IMR-90 (cell line): ENCODE measurements at regions not wholly inside any gene's neighbourhood (a gene's known extent, or its start where the extent isn't known, plus 50 kb on each side); places are given as distances from the start of the nearest gene placed in this dataset.

Source experiments
- CEBPB ChIP-seq: IDR thresholded peaks from 2 replicates; pipeline ENCODE4 v1.6.1; 2012; ENCODE audit warnings: low read depth, low read length, improper control_type of control experiment
- MAZ ChIP-seq: IDR thresholded peaks from 2 replicates; pipeline ENCODE4 v1.6.1; 2012; ENCODE audit warnings: low read depth, mild to moderate bottlenecking, low read length, improper control_type of control experiment, moderate library complexity, borderline replicate concordance
- RAD21 ChIP-seq: IDR thresholded peaks from 2 replicates; pipeline ENCODE4 v1.6.1; 2012; ENCODE audit warnings: low read length, improper control_type of control experiment
- RCOR1 ChIP-seq: IDR thresholded peaks from 2 replicates; pipeline ENCODE4 v1.6.1; 2012; ENCODE audit warnings: mild to moderate bottlenecking, low read length, improper control_type of control experiment; ENCODE audit not compliant: insufficient replicate concordance
- RFX5 ChIP-seq: IDR thresholded peaks from 2 replicates; pipeline ENCODE4 v1.8.0; 2012; ENCODE audit warnings: low read depth, mild to moderate bottlenecking, low read length, moderate library complexity
- TF ChIP-seq, protein P1 (sequence below): conservative IDR thresholded peaks from 2 replicates; pipeline ENCODE4 v1.5.1; 2012; ENCODE audit warnings: mild to moderate bottlenecking, low read depth, low read length, improper control_type of control experiment

DNA sequence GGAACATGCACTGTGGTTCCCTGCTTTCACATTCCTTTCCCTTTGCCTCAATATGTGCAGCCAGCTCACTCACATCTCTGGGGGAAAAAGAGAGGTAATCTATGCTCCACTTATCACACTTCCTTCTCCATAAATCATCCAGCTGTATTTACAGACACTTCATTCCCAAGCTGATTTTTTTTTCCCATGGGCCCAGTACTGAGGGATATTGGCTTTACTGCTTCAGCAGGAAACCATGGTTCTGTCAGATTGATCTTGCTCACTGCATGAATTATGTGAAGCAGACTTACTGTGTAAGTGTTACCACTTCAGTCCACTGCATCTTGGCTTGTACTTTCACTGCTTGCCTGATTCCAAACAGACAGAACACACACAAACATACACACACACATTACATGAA, 555.6 kb downstream of the CCER1 start:
- TF ChIP-seq, protein P1, sequence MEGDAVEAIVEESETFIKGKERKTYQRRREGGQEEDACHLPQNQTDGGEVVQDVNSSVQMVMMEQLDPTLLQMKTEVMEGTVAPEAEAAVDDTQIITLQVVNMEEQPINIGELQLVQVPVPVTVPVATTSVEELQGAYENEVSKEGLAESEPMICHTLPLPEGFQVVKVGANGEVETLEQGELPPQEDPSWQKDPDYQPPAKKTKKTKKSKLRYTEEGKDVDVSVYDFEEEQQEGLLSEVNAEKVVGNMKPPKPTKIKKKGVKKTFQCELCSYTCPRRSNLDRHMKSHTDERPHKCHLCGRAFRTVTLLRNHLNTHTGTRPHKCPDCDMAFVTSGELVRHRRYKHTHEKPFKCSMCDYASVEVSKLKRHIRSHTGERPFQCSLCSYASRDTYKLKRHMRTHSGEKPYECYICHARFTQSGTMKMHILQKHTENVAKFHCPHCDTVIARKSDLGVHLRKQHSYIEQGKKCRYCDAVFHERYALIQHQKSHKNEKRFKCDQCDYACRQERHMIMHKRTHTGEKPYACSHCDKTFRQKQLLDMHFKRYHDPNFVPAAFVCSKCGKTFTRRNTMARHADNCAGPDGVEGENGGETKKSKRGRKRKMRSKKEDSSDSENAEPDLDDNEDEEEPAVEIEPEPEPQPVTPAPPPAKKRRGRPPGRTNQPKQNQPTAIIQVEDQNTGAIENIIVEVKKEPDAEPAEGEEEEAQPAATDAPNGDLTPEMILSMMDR: no peak
- TF ChIP-seq RFX5 (no peak), RAD21 (no peak), RCOR1 (no peak), MAZ (no peak), CEBPB (no peak)
